WTC11 (cell line): ENCODE measurements at regions not wholly inside any gene's neighbourhood (a gene's known extent, or its start where the extent isn't known, plus 50 kb on each side); places are given as distances from the start of the nearest gene placed in this dataset.

ENCODE experiments used
- ATAC-seq: fragments of 200-7000 bp; cut with Tn5 transposase; 2 replicates; pipeline ENCODE4 v1.10.0; 2021; ENCODE audit warnings: mild to moderate bottlenecking, moderate library complexity
- CTCF ChIA-PET: fragments of 300-600 bp; sonication (Branson Sonifier 250); formaldehyde crosslinking; loops from one replicate; lab custom pipeline; 2021; ENCODE audit warnings: antibody characterized with exemption; lab: Charles Lee
- POLR2A ChIA-PET: fragments of 350-600 bp; sonication (Branson Sonifier 250); formaldehyde crosslinking; loops from one replicate; lab custom pipeline; 2021; ENCODE audit warnings: antibody characterized with exemption; lab: Charles Lee
- DNase-seq: peaks from one replicate; pipeline ENCODE4 v3.0.0; 2021; ENCODE audit warnings: low spot score
- H3K27ac Mint-ChIP-seq: 2 replicates; pipeline ENCODE4 v1.8.0; 2021; ENCODE audit warnings: mixed read lengths
- H3K27me3 Mint-ChIP-seq: 2 replicates; pipeline ENCODE4 v1.8.0; 2021; ENCODE audit warnings: low read depth, mild to moderate bottlenecking, moderate library complexity, mixed read lengths
- H3K36me3 Mint-ChIP-seq: 2 replicates; pipeline ENCODE4 v1.8.0; 2021; ENCODE audit warnings: mixed read lengths
- H3K4me1 Mint-ChIP-seq: 2 replicates; pipeline ENCODE4 v1.8.0; 2022; ENCODE audit warnings: mixed read lengths
- H3K4me3 Mint-ChIP-seq: 2 replicates; pipeline ENCODE4 v1.8.0; 2021; ENCODE audit warnings: mild to moderate bottlenecking, moderate library complexity, mixed read lengths
- H3K9me3 Mint-ChIP-seq: 2 replicates; pipeline ENCODE4 v1.8.0; 2021; ENCODE audit warnings: mixed read lengths
- CBFB ChIP-seq: sonication (generic); formaldehyde crosslinking; IDR thresholded peaks from 2 replicates; pipeline ENCODE4 v1.8.1; 2022; ENCODE audit warnings: mild to moderate bottlenecking, low read depth, missing genetic modification reagents
- EMX1 ChIP-seq: fragments of 250-450 bp; sonication (Bioruptor Pico); IDR thresholded peaks from 2 replicates; pipeline ENCODE4 v1.8.0; 2021; ENCODE audit warnings: mild to moderate bottlenecking
- GABPB1 ChIP-seq: sonication (generic); formaldehyde crosslinking; IDR thresholded peaks from 2 replicates; pipeline ENCODE4 v1.8.1; 2023; ENCODE audit warnings: mild to moderate bottlenecking, missing genetic modification reagents
- NFE2L1 ChIP-seq: sonication (generic); formaldehyde crosslinking; IDR thresholded peaks from 2 replicates; pipeline ENCODE4 v1.8.1; 2023; ENCODE audit warnings: missing genetic modification reagents
- NFYB ChIP-seq: sonication (generic); formaldehyde crosslinking; conservative IDR thresholded peaks from 2 replicates; pipeline ENCODE4 v1.8.0; 2022; ENCODE audit warnings: low read depth, missing genetic modification reagents
- SMAD3 ChIP-seq: sonication (generic); formaldehyde crosslinking; IDR thresholded peaks from 2 replicates; pipeline ENCODE4 v1.8.0; 2022; ENCODE audit warnings: missing genetic modification reagents, mild to moderate bottlenecking, borderline replicate concordance
- SMAD4 ChIP-seq: sonication (generic); formaldehyde crosslinking; IDR thresholded peaks from 2 replicates; pipeline ENCODE4 v1.8.0; 2022; ENCODE audit warnings: mild to moderate bottlenecking, missing genetic modification reagents
- SP1 ChIP-seq: sonication (generic); formaldehyde crosslinking; conservative IDR thresholded peaks from 2 replicates; pipeline ENCODE4 v1.8.1; 2022; ENCODE audit warnings: missing genetic modification reagents
- TEAD1 ChIP-seq: sonication (generic); formaldehyde crosslinking; IDR thresholded peaks from 2 replicates; pipeline ENCODE4 v1.8.0; 2022; ENCODE audit warnings: mild to moderate bottlenecking, missing genetic modification reagents
- ZBTB21 ChIP-seq: sonication (generic); formaldehyde crosslinking; IDR thresholded peaks from 2 replicates; pipeline ENCODE4 v1.8.1; 2023; ENCODE audit warnings: mild to moderate bottlenecking, missing genetic modification reagents, borderline replicate concordance
- TF ChIP-seq, protein P1 (sequence below): sonication (generic); formaldehyde crosslinking; IDR thresholded peaks from 2 replicates; pipeline ENCODE4 v1.8.1; 2022; ENCODE audit warnings: low read depth, mild to moderate bottlenecking, moderate library complexity, missing genetic modification reagents, borderline replicate concordance
- TF ChIP-seq, protein P2 (sequence below): sonication (generic); formaldehyde crosslinking; IDR thresholded peaks from 2 replicates; pipeline ENCODE4 v1.8.1; 2023; ENCODE audit warnings: mild to moderate bottlenecking, missing genetic modification reagents
- TF ChIP-seq, protein P3 (sequence below): sonication (generic); formaldehyde crosslinking; IDR thresholded peaks from 2 replicates; pipeline ENCODE4 v1.8.0; 2022; ENCODE audit warnings: mild to moderate bottlenecking, missing genetic modification reagents
- TF ChIP-seq, protein P4 (sequence below): fragments of 250-450 bp; sonication (Bioruptor Pico); IDR thresholded peaks from 2 replicates; pipeline ENCODE4 v2.1.2; 2022; ENCODE audit warnings: mild to moderate bottlenecking, moderate library complexity
- TF ChIP-seq, protein P5 (sequence below): sonication (generic); formaldehyde crosslinking; IDR thresholded peaks from 2 replicates; pipeline ENCODE4 v1.8.1; 2023; ENCODE audit warnings: mild to moderate bottlenecking, missing genetic modification reagents
- TF ChIP-seq, protein P6 (sequence below): fragments of 250-450 bp; sonication (Bioruptor Pico); IDR thresholded peaks from 2 replicates; pipeline ENCODE4 v1.9.0; 2021; ENCODE audit warnings: moderate library complexity, mild to moderate bottlenecking, inconsistent platforms, borderline replicate concordance
- TF ChIP-seq, protein P7 (sequence below): sonication (generic); formaldehyde crosslinking; IDR thresholded peaks from 2 replicates; pipeline ENCODE4 v1.8.1; 2023; ENCODE audit warnings: mild to moderate bottlenecking, missing genetic modification reagents, borderline replicate concordance

DNA sequence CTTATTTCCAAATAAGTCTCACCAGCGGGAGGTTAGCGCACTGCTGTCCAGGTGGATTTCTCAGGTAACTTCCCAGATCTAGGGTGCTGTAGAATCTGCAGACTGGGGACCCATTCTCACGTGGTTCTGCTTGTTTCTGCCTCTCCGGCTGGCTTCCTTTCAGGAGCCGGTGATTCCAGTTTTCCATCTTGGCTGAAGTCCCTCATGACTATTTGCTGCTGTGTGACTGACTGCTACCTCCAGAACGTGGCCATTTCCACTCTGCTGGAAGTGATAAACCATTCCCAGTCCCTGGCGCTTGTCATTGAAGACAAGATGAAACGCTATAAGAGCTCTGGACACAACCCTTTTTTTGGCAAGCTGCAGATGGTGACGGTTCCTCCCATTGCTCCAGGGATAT, 76.0 kb downstream of the DOP1B start:
- Mint-ChIP-seq H3K27me3 (no peaks in the 10 kb centered on the region), H3K4me1 (peaks cover 4% of the 10 kb centered on the region), H3K27ac (no peak overlapping the region), H3K36me3 (no peaks in the 10 kb centered on the region), H3K4me3 (no peak overlapping the region)
- no peak for DNase-seq
- POLR2A ChIA-PET, result no interaction called here
- CTCF ChIA-PET, result no interaction called here
- TF ChIP-seq, protein P1, sequence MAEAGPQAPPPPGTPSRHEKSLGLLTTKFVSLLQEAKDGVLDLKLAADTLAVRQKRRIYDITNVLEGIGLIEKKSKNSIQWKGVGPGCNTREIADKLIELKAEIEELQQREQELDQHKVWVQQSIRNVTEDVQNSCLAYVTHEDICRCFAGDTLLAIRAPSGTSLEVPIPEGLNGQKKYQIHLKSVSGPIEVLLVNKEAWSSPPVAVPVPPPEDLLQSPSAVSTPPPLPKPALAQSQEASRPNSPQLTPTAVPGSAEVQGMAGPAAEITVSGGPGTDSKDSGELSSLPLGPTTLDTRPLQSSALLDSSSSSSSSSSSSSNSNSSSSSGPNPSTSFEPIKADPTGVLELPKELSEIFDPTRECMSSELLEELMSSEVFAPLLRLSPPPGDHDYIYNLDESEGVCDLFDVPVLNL (CRISPR knock-in tag), result no peak
- TF ChIP-seq CBFB (CRISPR knock-in tag), result no peak
- TF ChIP-seq, all 79 proteins: peak for 0
- no peaks in the 10 kb centered on the region for H3K9me3 Mint-ChIP-seq
- no peak for ATAC-seq

DNA sequence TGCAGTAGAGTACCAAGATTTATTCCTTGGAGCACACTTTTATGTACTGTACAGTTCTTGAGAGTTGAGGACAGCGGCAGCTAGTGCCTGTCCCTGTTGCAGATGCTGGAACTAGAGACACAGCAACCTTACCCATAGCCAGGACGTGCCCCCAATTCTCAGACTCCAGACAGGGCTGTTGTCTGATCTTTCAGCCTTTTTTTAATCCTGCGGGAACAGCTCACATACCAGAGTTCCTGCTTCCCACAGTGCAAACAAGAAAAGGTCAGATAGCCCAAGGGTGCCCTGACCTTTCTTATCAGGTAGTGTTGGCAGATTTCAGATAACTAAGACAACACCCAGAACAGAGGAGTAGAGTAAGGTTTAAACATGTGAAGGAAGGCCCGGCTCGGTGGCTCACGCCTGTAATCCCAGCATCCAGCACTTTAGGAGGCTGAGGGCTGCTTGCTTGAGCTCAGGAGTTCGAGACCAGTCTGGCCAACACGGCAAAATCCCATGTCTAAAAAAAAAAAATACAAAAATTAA, 78.5 kb downstream of the DOP1B start:
- DNase-seq (no peak), ATAC-seq (no peak)
- Mint-ChIP-seq H3K4me3 (no peak overlapping the region), H3K27me3 (no peaks in the 10 kb centered on the region), H3K4me1 (peaks cover 4% of the 10 kb centered on the region), H3K27ac (peak overlapping the region; percentile 80; the same call in 1 of the 2 replicates), H3K36me3 (no peaks in the 10 kb centered on the region), H3K9me3 (no peaks in the 10 kb centered on the region)
- TF ChIP-seq GABPB1 (CRISPR knock-in tag), result no peak; the same call in 1 of the 2 replicates
- TF ChIP-seq SP1 (CRISPR knock-in tag), result no peak
- TF ChIP-seq, protein P2, sequence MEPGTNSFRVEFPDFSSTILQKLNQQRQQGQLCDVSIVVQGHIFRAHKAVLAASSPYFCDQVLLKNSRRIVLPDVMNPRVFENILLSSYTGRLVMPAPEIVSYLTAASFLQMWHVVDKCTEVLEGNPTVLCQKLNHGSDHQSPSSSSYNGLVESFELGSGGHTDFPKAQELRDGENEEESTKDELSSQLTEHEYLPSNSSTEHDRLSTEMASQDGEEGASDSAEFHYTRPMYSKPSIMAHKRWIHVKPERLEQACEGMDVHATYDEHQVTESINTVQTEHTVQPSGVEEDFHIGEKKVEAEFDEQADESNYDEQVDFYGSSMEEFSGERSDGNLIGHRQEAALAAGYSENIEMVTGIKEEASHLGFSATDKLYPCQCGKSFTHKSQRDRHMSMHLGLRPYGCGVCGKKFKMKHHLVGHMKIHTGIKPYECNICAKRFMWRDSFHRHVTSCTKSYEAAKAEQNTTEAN (CRISPR knock-in tag), result no peak
- TF ChIP-seq, protein P3, sequence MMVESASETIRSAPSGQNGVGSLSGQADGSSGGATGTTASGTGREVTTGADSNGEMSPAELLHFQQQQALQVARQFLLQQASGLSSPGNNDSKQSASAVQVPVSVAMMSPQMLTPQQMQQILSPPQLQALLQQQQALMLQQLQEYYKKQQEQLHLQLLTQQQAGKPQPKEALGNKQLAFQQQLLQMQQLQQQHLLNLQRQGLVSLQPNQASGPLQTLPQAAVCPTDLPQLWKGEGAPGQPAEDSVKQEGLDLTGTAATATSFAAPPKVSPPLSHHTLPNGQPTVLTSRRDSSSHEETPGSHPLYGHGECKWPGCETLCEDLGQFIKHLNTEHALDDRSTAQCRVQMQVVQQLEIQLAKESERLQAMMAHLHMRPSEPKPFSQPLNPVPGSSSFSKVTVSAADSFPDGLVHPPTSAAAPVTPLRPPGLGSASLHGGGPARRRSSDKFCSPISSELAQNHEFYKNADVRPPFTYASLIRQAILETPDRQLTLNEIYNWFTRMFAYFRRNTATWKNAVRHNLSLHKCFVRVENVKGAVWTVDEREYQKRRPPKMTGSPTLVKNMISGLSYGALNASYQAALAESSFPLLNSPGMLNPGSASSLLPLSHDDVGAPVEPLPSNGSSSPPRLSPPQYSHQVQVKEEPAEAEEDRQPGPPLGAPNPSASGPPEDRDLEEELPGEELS (CRISPR knock-in tag), result no peak
- TF ChIP-seq NFE2L1 (CRISPR knock-in tag), result no peak
- ChIA-PET CTCF (interaction anchor here (0.8 kb wide), 1 partner anchor 85 kb away, joined by 3 read pairs; no protein-coding TSS in a partner anchor), POLR2A (interaction anchor here (0.8 kb wide), 1 partner anchor 11 kb away, joined by 3 read pairs; no protein-coding TSS in a partner anchor)

DNA sequence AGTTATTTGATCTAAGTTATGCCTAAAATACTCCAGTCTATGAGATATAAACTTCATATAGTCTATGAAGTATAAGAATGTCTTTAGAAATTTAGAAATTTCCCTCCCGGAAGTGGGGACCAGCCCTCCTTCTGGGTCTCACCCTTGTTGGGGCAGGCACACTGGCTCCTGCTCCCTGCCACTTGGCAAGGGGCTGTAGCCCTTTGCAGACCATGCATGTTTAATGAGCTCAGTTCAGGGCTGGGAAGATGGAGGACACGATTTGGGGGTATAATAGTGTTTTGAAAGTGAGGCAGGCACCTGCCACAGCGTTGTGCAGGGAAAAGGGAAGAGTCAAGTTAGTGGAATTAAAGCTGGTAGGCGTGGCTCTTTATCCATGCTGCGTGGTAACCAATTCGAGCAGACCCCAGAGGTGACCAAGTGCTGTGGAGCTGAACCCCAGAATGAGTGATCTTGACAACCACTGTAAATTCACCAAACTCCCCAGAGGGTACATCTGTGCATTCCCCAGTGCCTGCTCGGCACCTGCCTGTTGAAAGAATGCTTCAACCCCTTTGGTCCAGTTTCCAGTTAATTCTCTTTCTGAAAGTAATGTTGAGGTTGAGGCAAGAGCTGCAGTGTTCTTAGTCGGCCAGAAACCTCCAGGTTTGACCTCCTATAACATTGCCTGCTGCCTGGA, 79.6 kb downstream of the DOP1B start:
- ATAC-seq, result no peak
- no peaks in the 10 kb centered on the region for H3K36me3 Mint-ChIP-seq
- TF ChIP-seq EMX1 (CRISPR knock-in tag) (no peak), SMAD4 (CRISPR knock-in tag) (no peak), ZBTB21 (CRISPR knock-in tag) (no peak), TEAD1 (CRISPR knock-in tag) (no peak), NFYB (CRISPR knock-in tag) (no peak), SMAD3 (CRISPR knock-in tag) (no peak)
- TF ChIP-seq, protein P4, sequence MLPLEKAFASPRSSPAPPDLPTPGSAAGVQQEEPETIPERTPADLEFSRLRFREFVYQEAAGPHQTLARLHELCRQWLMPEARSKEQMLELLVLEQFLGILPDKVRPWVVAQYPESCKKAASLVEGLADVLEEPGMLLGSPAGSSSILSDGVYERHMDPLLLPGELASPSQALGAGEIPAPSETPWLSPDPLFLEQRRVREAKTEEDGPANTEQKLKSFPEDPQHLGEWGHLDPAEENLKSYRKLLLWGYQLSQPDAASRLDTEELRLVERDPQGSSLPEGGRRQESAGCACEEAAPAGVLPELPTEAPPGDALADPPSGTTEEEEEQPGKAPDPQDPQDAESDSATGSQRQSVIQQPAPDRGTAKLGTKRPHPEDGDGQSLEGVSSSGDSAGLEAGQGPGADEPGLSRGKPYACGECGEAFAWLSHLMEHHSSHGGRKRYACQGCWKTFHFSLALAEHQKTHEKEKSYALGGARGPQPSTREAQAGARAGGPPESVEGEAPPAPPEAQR (CRISPR knock-in tag), result no peak
- TF ChIP-seq, protein P5, sequence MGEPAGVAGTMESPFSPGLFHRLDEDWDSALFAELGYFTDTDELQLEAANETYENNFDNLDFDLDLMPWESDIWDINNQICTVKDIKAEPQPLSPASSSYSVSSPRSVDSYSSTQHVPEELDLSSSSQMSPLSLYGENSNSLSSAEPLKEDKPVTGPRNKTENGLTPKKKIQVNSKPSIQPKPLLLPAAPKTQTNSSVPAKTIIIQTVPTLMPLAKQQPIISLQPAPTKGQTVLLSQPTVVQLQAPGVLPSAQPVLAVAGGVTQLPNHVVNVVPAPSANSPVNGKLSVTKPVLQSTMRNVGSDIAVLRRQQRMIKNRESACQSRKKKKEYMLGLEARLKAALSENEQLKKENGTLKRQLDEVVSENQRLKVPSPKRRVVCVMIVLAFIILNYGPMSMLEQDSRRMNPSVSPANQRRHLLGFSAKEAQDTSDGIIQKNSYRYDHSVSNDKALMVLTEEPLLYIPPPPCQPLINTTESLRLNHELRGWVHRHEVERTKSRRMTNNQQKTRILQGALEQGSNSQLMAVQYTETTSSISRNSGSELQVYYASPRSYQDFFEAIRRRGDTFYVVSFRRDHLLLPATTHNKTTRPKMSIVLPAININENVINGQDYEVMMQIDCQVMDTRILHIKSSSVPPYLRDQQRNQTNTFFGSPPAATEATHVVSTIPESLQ, result no peak
- TF ChIP-seq, protein P6, sequence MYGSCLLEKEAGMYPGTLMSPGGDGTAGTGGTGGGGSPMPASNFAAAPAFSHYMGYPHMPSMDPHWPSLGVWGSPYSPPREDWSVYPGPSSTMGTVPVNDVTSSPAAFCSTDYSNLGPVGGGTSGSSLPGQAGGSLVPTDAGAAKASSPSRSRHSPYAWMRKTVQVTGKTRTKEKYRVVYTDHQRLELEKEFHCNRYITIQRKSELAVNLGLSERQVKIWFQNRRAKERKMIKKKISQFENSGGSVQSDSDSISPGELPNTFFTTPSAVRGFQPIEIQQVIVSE (CRISPR knock-in tag), result no peak
- TF ChIP-seq, protein P7, sequence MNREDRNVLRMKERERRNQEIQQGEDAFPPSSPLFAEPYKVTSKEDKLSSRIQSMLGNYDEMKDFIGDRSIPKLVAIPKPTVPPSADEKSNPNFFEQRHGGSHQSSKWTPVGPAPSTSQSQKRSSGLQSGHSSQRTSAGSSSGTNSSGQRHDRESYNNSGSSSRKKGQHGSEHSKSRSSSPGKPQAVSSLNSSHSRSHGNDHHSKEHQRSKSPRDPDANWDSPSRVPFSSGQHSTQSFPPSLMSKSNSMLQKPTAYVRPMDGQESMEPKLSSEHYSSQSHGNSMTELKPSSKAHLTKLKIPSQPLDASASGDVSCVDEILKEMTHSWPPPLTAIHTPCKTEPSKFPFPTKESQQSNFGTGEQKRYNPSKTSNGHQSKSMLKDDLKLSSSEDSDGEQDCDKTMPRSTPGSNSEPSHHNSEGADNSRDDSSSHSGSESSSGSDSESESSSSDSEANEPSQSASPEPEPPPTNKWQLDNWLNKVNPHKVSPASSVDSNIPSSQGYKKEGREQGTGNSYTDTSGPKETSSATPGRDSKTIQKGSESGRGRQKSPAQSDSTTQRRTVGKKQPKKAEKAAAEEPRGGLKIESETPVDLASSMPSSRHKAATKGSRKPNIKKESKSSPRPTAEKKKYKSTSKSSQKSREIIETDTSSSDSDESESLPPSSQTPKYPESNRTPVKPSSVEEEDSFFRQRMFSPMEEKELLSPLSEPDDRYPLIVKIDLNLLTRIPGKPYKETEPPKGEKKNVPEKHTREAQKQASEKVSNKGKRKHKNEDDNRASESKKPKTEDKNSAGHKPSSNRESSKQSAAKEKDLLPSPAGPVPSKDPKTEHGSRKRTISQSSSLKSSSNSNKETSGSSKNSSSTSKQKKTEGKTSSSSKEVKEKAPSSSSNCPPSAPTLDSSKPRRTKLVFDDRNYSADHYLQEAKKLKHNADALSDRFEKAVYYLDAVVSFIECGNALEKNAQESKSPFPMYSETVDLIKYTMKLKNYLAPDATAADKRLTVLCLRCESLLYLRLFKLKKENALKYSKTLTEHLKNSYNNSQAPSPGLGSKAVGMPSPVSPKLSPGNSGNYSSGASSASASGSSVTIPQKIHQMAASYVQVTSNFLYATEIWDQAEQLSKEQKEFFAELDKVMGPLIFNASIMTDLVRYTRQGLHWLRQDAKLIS (CRISPR knock-in tag), result no peak

More for the DNA sequence above, 79.6 kb downstream of the DOP1B start:
- no peak for DNase-seq
- Mint-ChIP-seq H3K4me1 (peaks cover 4% of the 10 kb centered on the region), H3K4me3 (no peak overlapping the region), H3K9me3 (no peaks in the 10 kb centered on the region), H3K27me3 (no peaks in the 10 kb centered on the region), H3K27ac (no peak overlapping the region)
- CTCF ChIA-PET, result interaction anchor here (1.2 to 1.5 kb wide), 3 partner anchors 10 to 95 kb away, joined by 3 to 5 read pairs (median 4); no protein-coding TSS in a partner anchor
- POLR2A ChIA-PET, result interaction anchor here (0.6 kb wide), 1 partner anchor 16 kb away, joined by 4 read pairs; no protein-coding TSS in a partner anchor
